ENCODE measurements at regions not wholly inside any gene's neighbourhood (a gene's known extent, or its start where the extent isn't known, plus 50 kb on each side); places are given as distances from the start of the nearest gene placed in this dataset.
"Not testable (repeated sequence)": the region's sequence is repeated elsewhere in the genome, so short reads cannot be mapped to it uniquely, and the experiment has no call there.

GRCh38 chr21:19120591-19120990, 717.0 kb upstream of the TMPRSS15 start:
- DNase-seq: no peak

GRCh38 chr21:19122356-19122755, 718.8 kb upstream of the TMPRSS15 start:
- no peak for DNase-seq

GRCh38 chr21:19123053-19123452, 719.5 kb upstream of the TMPRSS15 start:
- DNase-seq: no peak

- no peak for DNase-seq
Observed at GRCh38 chr21:19123525-19123924, 719.9 kb upstream of the TMPRSS15 start.

- DNase-seq: no peak
Observed at GRCh38 chr21:19124691-19125090, 721.1 kb upstream of the TMPRSS15 start.

GRCh38 chr21:19130379-19131028, 726.9 kb upstream of the TMPRSS15 start:
- no peak for DNase-seq

- no peak for DNase-seq
Observed at GRCh38 chr21:19141511-19141910, 737.9 kb upstream of the TMPRSS15 start.

GRCh38 chr21:19145682-19146293, 742.2 kb upstream of the TMPRSS15 start:
- no peak for DNase-seq

- DNase-seq: no peak
Observed at GRCh38 chr21:19148056-19148455, 744.5 kb upstream of the TMPRSS15 start.

- no peak for DNase-seq
Observed at GRCh38 chr21:19171585-19171984, 768.0 kb upstream of the TMPRSS15 start.

- DNase-seq: no peak
Observed at GRCh38 chr21:19181604-19182140, 778.1 kb upstream of the TMPRSS15 start.

GRCh38 chr21:19197950-19198349, 794.4 kb upstream of the TMPRSS15 start:
- no peak for DNase-seq

GRCh38 chr21:19198801-19199200, 795.2 kb upstream of the TMPRSS15 start:
- DNase-seq: no peak

GRCh38 chr21:19218163-19218562, 814.6 kb upstream of the TMPRSS15 start:
- no peak for DNase-seq

- DNase-seq: no peak
Observed at GRCh38 chr21:19224090-19224489, 820.5 kb upstream of the TMPRSS15 start.

GRCh38 chr21:19228226-19228625, 824.6 kb upstream of the TMPRSS15 start:
- DNase-seq: no peak

GRCh38 chr21:19233841-19234240, 830.3 kb upstream of the TMPRSS15 start:
- DNase-seq: not testable (repeated sequence)

- DNase-seq: no peak
Observed at GRCh38 chr21:19236209-19236608, 832.6 kb upstream of the TMPRSS15 start.

- no peak for DNase-seq
Observed at GRCh38 chr21:19237608-19238007, 834.0 kb upstream of the TMPRSS15 start.

- no peak for DNase-seq
Observed at GRCh38 chr21:19239696-19240095, 836.1 kb upstream of the TMPRSS15 start.

- no peak for DNase-seq
Observed at GRCh38 chr21:19244502-19245187, 841.1 kb upstream of the TMPRSS15 start.

GRCh38 chr21:19245188-19245580, 841.6 kb upstream of the TMPRSS15 start:
- DNase-seq: no peak

GRCh38 chr21:19246018-19246417, 842.4 kb upstream of the TMPRSS15 start:
- DNase-seq: no peak

All from KG1 (cell line).